ENCODE measurements at regions not wholly inside any gene's neighbourhood (a gene's known extent, or its start where the extent isn't known, plus 50 kb on each side); places are given as distances from the start of the nearest gene placed in this dataset.

GRCh38 chr17:77443748-77444260 lies 303.0 kb downstream of the SEC14L1 start:
- TF ChIP-seq CTCF (IDR thresholded peaks at IDR 0.05; ENCODE audit: insufficient read depth, low read length, poor library complexity, severe bottlenecking) (no peak), EZH2phosphoT487 (conservative IDR thresholded peaks at IDR 0.05; ENCODE audit: low read length) (no peak)
